ENCODE measurements at regions not wholly inside any gene's neighbourhood (a gene's known extent, or its start where the extent isn't known, plus 50 kb on each side); places are given as distances from the start of the nearest gene placed in this dataset.

DNA sequence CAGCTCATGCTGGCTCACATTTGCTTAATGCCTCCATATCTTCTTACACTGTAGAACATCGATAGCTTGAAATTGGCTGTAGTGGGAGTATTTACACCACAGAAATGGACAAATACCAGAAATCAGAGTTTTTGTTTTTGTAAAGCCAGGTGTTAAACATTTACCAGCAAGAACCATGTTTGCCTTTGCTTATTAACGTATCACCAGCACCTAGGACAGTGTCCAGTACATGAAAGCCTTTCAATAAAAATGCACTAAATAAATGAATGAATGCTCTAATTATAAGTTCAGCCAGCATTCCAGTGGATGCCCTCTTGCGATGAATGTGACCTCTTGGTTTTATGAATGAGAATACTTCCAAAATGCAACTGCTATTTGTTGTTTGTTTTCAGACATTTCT lies 140.4 kb upstream of the VLDLR start:
- no peak overlapping the region for H3K4me3 ChIP-seq
- H3K4me1 ChIP-seq (ENCODE audit: insufficient read depth), result peaks cover 7% of the 10 kb centered on the region; the same call in 1 of the 2 replicates
- H3K27me3 ChIP-seq (ENCODE audit: insufficient read depth), result no peaks in the 10 kb centered on the region
- ATAC-seq, result no peak
- H4K20me1 ChIP-seq (replicated peaks; ENCODE audit: insufficient read depth), result no peaks in the 10 kb centered on the region
- H3K36me3 ChIP-seq (ENCODE audit: insufficient read depth), result no peaks in the 10 kb centered on the region
- H2AFZ ChIP-seq, result no peak overlapping the region
- no peaks in the 10 kb centered on the region for H3K27me3 Mint-ChIP-seq (ENCODE audit: insufficient read depth, low read depth, poor library complexity)
- peaks cover 5% of the 10 kb centered on the region; the same call in 1 of the 3 replicates for H3K9me3 Mint-ChIP-seq
- no peak overlapping the region for H3K27ac ChIP-seq (ENCODE audit: low read depth)
- no peaks in the 10 kb centered on the region for H3K79me2 ChIP-seq (replicated peaks; ENCODE audit: insufficient read depth)
- no peak overlapping the region for H3K4me2 ChIP-seq
- H3K36me3 Mint-ChIP-seq (ENCODE audit: low read depth), result peaks cover 10% of the 10 kb centered on the region; the same call in 2 of the 3 replicates
- no peak for DNase-seq (ENCODE audit: low spot score)
- H3F3A ChIP-seq (replicated peaks; ENCODE audit: low read depth), result no peaks in the 10 kb centered on the region
- TF ChIP-seq EZH2phosphoT487 (IDR thresholded peaks at IDR 0.05; ENCODE audit: unreplicated experiment) (no peak), EZH2 (IDR thresholded peaks at IDR 0.05; ENCODE audit: low read depth, unreplicated experiment) (no peak)
- TF ChIP-seq, protein P1, sequence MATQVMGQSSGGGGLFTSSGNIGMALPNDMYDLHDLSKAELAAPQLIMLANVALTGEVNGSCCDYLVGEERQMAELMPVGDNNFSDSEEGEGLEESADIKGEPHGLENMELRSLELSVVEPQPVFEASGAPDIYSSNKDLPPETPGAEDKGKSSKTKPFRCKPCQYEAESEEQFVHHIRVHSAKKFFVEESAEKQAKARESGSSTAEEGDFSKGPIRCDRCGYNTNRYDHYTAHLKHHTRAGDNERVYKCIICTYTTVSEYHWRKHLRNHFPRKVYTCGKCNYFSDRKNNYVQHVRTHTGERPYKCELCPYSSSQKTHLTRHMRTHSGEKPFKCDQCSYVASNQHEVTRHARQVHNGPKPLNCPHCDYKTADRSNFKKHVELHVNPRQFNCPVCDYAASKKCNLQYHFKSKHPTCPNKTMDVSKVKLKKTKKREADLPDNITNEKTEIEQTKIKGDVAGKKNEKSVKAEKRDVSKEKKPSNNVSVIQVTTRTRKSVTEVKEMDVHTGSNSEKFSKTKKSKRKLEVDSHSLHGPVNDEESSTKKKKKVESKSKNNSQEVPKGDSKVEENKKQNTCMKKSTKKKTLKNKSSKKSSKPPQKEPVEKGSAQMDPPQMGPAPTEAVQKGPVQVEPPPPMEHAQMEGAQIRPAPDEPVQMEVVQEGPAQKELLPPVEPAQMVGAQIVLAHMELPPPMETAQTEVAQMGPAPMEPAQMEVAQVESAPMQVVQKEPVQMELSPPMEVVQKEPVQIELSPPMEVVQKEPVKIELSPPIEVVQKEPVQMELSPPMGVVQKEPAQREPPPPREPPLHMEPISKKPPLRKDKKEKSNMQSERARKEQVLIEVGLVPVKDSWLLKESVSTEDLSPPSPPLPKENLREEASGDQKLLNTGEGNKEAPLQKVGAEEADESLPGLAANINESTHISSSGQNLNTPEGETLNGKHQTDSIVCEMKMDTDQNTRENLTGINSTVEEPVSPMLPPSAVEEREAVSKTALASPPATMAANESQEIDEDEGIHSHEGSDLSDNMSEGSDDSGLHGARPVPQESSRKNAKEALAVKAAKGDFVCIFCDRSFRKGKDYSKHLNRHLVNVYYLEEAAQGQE (IDR thresholded peaks at IDR 0.05; ENCODE audit: unreplicated experiment), result peak; percentile 20
- TF ChIP-seq, protein P2, sequence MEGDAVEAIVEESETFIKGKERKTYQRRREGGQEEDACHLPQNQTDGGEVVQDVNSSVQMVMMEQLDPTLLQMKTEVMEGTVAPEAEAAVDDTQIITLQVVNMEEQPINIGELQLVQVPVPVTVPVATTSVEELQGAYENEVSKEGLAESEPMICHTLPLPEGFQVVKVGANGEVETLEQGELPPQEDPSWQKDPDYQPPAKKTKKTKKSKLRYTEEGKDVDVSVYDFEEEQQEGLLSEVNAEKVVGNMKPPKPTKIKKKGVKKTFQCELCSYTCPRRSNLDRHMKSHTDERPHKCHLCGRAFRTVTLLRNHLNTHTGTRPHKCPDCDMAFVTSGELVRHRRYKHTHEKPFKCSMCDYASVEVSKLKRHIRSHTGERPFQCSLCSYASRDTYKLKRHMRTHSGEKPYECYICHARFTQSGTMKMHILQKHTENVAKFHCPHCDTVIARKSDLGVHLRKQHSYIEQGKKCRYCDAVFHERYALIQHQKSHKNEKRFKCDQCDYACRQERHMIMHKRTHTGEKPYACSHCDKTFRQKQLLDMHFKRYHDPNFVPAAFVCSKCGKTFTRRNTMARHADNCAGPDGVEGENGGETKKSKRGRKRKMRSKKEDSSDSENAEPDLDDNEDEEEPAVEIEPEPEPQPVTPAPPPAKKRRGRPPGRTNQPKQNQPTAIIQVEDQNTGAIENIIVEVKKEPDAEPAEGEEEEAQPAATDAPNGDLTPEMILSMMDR (conservative IDR thresholded peaks at IDR 0.05; ENCODE audit: low read depth in 2 of 2), result no peak
- H3K4me3 Mint-ChIP-seq, result no peak overlapping the region
- H3K27ac Mint-ChIP-seq, result no peak overlapping the region
- peaks cover 9% of the 10 kb centered on the region; the same call in 2 of the 3 replicates for H3K4me1 Mint-ChIP-seq
- H3K9me2 ChIP-seq (ENCODE audit: insufficient read depth), result no peaks in the 10 kb centered on the region; the same call in 1 of the 2 replicates

DNA sequence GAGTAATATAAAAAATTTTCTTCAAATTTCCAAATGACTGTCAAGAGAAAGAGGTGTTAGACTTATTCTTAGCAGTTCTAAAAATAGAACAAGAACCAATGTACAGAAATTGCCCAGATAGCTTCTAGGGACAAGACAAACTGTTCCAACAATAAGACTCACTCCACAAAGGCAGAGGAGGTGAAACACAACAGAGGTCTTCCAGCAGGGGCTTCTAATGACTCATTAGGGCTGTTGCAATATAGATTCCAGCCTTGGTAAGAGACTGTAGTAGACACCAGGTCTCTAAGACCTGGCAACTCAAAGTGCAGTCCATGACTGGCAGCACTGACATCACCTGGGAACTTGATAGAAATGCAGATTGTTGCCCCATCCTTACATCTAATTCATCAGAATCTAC lies 134.6 kb upstream of the VLDLR start:
- no peaks in the 10 kb centered on the region for H4K20me1 ChIP-seq (replicated peaks; ENCODE audit: insufficient read depth)
- ATAC-seq, result no peak
- H3K27ac ChIP-seq (ENCODE audit: low read depth), result no peak overlapping the region
- H3K4me2 ChIP-seq, result no peak overlapping the region
- no peak overlapping the region for H2AFZ ChIP-seq
- H3K4me3 ChIP-seq, result no peak overlapping the region
- no peaks in the 10 kb centered on the region for H3K4me1 ChIP-seq (ENCODE audit: insufficient read depth)
- H3K9me2 ChIP-seq (ENCODE audit: insufficient read depth), result peaks cover 13% of the 10 kb centered on the region
- Mint-ChIP-seq H3K9me3 (peaks cover 5% of the 10 kb centered on the region; the same call in 1 of the 3 replicates), H3K4me1 (peaks cover 12% of the 10 kb centered on the region), H3K36me3 (ENCODE audit: low read depth) (peaks cover 19% of the 10 kb centered on the region), H3K27ac (no peak overlapping the region), H3K27me3 (ENCODE audit: insufficient read depth, low read depth, poor library complexity) (no peaks in the 10 kb centered on the region), H3K4me3 (no peak overlapping the region)
- DNase-seq (ENCODE audit: low spot score), result no peak
- no peaks in the 10 kb centered on the region for H3K36me3 ChIP-seq (ENCODE audit: insufficient read depth)
- H3F3A ChIP-seq (replicated peaks; ENCODE audit: low read depth), result no peaks in the 10 kb centered on the region
- no peaks in the 10 kb centered on the region for H3K27me3 ChIP-seq (ENCODE audit: insufficient read depth)
- H3K79me2 ChIP-seq (replicated peaks; ENCODE audit: insufficient read depth), result no peaks in the 10 kb centered on the region
- TF ChIP-seq STAT1 (IDR thresholded peaks at IDR 0.05; ENCODE audit: unreplicated experiment) (no peak), ZNF114 (CRISPR knock-in tag; IDR thresholded peaks at IDR 0.05) (no peak), EZH2phosphoT487 (IDR thresholded peaks at IDR 0.05; ENCODE audit: unreplicated experiment) (no peak), ZNF331 (CRISPR knock-in tag; IDR thresholded peaks at IDR 0.05; ENCODE audit: low read depth) (no peak)
- TF ChIP-seq, protein P3, sequence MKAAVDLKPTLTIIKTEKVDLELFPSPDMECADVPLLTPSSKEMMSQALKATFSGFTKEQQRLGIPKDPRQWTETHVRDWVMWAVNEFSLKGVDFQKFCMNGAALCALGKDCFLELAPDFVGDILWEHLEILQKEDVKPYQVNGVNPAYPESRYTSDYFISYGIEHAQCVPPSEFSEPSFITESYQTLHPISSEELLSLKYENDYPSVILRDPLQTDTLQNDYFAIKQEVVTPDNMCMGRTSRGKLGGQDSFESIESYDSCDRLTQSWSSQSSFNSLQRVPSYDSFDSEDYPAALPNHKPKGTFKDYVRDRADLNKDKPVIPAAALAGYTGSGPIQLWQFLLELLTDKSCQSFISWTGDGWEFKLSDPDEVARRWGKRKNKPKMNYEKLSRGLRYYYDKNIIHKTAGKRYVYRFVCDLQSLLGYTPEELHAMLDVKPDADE (IDR thresholded peaks at IDR 0.05), result no peak
- TF ChIP-seq, protein P4, sequence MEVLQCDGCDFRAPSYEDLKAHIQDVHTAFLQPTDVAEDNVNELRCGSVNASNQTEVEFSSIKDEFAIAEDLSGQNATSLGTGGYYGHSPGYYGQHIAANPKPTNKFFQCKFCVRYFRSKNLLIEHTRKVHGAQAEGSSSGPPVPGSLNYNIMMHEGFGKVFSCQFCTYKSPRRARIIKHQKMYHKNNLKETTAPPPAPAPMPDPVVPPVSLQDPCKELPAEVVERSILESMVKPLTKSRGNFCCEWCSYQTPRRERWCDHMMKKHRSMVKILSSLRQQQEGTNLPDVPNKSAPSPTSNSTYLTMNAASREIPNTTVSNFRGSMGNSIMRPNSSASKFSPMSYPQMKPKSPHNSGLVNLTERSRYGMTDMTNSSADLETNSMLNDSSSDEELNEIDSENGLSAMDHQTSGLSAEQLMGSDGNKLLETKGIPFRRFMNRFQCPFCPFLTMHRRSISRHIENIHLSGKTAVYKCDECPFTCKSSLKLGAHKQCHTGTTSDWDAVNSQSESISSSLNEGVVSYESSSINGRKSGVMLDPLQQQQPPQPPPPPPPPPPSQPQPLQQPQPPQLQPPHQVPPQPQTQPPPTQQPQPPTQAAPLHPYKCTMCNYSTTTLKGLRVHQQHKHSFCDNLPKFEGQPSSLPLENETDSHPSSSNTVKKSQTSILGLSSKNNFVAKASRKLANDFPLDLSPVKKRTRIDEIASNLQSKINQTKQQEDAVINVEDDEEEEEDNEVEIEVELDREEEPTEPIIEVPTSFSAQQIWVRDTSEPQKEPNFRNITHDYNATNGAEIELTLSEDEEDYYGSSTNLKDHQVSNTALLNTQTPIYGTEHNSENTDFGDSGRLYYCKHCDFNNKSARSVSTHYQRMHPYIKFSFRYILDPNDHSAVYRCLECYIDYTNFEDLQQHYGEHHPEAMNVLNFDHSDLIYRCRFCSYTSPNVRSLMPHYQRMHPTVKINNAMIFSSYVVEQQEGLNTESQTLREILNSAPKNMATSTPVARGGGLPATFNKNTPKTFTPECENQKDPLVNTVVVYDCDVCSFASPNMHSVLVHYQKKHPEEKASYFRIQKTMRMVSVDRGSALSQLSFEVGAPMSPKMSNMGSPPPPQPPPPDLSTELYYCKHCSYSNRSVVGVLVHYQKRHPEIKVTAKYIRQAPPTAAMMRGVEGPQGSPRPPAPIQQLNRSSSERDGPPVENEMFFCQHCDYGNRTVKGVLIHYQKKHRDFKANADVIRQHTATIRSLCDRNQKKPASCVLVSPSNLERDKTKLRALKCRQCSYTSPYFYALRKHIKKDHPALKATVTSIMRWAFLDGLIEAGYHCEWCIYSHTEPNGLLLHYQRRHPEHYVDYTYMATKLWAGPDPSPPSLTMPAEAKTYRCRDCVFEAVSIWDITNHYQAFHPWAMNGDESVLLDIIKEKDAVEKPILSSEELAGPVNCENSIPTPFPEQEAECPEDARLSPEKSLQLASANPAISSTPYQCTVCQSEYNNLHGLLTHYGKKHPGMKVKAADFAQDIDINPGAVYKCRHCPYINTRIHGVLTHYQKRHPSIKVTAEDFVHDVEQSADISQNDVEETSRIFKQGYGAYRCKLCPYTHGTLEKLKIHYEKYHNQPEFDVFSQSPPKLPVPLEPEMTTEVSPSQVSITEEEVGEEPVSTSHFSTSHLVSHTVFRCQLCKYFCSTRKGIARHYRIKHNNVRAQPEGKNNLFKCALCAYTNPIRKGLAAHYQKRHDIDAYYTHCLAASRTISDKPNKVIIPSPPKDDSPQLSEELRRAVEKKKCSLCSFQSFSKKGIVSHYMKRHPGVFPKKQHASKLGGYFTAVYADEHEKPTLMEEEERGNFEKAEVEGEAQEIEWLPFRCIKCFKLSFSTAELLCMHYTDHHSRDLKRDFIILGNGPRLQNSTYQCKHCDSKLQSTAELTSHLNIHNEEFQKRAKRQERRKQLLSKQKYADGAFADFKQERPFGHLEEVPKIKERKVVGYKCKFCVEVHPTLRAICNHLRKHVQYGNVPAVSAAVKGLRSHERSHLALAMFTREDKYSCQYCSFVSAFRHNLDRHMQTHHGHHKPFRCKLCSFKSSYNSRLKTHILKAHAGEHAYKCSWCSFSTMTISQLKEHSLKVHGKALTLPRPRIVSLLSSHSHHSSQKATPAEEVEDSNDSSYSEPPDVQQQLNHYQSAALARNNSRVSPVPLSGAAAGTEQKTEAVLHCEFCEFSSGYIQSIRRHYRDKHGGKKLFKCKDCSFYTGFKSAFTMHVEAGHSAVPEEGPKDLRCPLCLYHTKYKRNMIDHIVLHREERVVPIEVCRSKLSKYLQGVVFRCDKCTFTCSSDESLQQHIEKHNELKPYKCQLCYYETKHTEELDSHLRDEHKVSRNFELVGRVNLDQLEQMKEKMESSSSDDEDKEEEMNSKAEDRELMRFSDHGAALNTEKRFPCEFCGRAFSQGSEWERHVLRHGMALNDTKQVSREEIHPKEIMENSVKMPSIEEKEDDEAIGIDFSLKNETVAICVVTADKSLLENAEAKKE (CRISPR knock-in tag; IDR thresholded peaks at IDR 0.05), result no peak
